Body of pancreas (tissue), 4 donors: ENCODE measurements at regions not wholly inside any gene's neighbourhood (a gene's known extent, or its start where the extent isn't known, plus 50 kb on each side); places are given as distances from the start of the nearest gene placed in this dataset.
A peak's percentile ranks its signal among the peaks of the same experiment; 100 is the strongest.

ENCODE experiments used
- ATAC-seq: fragments of 150-250 bp; one replicate; pipeline ENCODE4 v1.9.1; 2016
- DNase-seq, 4 donors: peaks; one replicate each; pipeline ENCODE4 v3.0.0-alpha.2; 2019
- H3K27ac ChIP-seq, 4 donors: fragments of 200-600 bp; sonication (generic); 1 replicate in 3 of 4; 2 replicates in 1 of 4; pipeline versions ENCODE4 v1.5.1 to v1.6.1; 2016 to 2019; ENCODE audit warnings: mild to moderate bottlenecking in 1 of 4, mixed read lengths in 1 of 4, moderate library complexity in 1 of 4
- H3K27me3 ChIP-seq, 2 donors: fragments of 200-600 bp; sonication (generic); one replicate each; pipeline ENCODE4 v1.6.0; 2016; ENCODE audit warnings: mild to moderate bottlenecking in 1 of 2
- H3K36me3 ChIP-seq, 2 donors: fragments of 200-600 bp; sonication (generic); replicated peaks in 1 of 2; 2 replicates each; pipeline ENCODE4 v1.5.1; 2016; ENCODE audit warnings: low read depth in 2 of 2; ENCODE audit not compliant: insufficient read depth in 1 of 2
- H3K4me1 ChIP-seq: fragments of 200-600 bp; sonication (generic); one replicate; pipeline ENCODE4 v1.6.0; 2016
- H3K4me3 ChIP-seq, 2 donors: fragments of 200-600 bp; sonication (generic); 1 replicate in 1 of 2; 2 replicates in 1 of 2; pipeline ENCODE4 v1.5.1; 2016 to 2019
- H3K9me3 ChIP-seq, 3 donors: fragments of 200-600 bp; sonication (generic); 1 replicate in 2 of 3; 2 replicates in 1 of 3; pipeline ENCODE4 v1.5.1; 2016
- POLR2A ChIP-seq, 3 donors: fragments of 450-650 bp; IDR thresholded peaks; one replicate each; pipeline ENCODE4 v1.6.1; 2016; ENCODE audit warnings: antibody characterized with exemption in 3 of 3, mild to moderate bottlenecking in 2 of 3
- WGBS, 2 donors: methylation state at CpG; one replicate each; pipeline ENCODE4 v1.1.5; 2017; 5-methylcytosine and 5-hydroxymethylcytosine counted together
- intact Hi-C: fragments of 100-400 bp; cut with DNase I; formaldehyde crosslinking; loops from one replicate; pipeline ENCODE4 v1.15.1; 2023
- TF ChIP-seq, protein P1 (sequence below), 7 experiments: fragments of 450-650 bp in 4 of 7; fragments of 200-600 bp in 3 of 7; sonication (generic) in 3 of 7; IDR thresholded peaks; one replicate each; pipeline ENCODE4 v1.5.1; 2016 to 2019; ENCODE audit warnings: antibody characterized with exemption in 7 of 7

DNA sequence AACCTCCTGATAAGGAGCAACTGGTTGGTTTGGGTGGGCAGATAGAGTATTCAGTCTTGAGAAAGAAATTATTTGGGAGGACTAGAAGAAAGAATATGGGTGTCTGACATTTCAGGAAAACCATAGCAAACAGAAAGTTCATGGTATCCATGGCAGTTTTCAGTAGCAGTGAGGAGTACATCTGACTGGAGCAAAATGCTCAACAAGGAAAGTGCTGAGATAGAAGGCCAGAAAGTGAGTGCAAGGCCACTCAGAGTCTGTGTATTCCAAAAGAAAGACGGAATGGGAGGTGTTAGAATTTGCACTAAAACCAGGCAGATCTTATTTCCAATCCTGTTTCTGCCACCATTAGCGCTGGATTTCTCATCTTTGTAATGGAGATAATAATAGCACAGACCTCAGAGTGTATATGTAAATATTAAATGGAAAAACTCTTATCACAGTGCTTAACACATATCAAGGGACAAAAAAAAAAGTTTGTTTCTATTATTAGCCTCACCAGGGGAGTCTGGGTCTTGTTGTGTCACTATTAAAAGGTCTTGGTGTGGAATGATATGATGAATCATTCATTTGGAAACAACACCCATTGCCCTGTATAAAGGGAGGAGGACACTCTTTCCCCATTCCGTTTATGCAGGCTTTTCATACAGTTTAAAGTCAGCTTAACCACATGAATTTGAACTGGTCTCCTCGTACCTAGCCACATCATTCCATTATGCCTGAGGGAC, 349.8 kb downstream of the IPO8 start:
- WGBS, 2 donors: 53 to 55% methylated on average over 4 of the region's 4 CpGs

DNA sequence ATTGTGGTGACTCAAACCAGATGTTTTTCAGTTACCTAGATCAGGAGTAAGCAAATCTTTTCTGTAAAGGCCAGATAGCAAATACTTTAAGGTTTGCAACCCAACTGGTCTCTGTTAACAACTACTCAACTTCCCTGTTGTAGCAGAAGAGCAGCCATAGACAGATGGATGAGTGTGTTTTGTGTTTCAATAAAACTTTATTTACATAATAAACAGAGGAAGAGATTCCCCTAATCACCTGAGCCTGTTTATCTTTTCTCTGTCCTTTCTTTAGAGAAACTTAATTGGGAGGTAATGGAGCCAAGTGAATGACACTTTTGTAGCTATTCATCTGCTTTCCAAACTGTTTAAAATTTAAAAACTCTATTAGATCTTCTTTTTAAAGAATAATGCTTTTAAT, 365.1 kb downstream of the IPO8 start:
- Histone ChIP-seq H3K9me3 (no peaks in the 10 kb centered on the region), H3K27ac (no peak overlapping the region), H3K4me1 (no peaks in the 10 kb centered on the region), H3K27me3 (no peaks in the 10 kb centered on the region), H3K36me3 (no peaks in the 10 kb centered on the region), H3K4me3 (no peak overlapping the region)
- intact Hi-C loops: no loop called here
- ATAC-seq (no peak), DNase-seq (no peak)
- TF ChIP-seq POLR2A (IDR thresholded peaks at IDR 0.05): no peak
- TF ChIP-seq, protein P1, sequence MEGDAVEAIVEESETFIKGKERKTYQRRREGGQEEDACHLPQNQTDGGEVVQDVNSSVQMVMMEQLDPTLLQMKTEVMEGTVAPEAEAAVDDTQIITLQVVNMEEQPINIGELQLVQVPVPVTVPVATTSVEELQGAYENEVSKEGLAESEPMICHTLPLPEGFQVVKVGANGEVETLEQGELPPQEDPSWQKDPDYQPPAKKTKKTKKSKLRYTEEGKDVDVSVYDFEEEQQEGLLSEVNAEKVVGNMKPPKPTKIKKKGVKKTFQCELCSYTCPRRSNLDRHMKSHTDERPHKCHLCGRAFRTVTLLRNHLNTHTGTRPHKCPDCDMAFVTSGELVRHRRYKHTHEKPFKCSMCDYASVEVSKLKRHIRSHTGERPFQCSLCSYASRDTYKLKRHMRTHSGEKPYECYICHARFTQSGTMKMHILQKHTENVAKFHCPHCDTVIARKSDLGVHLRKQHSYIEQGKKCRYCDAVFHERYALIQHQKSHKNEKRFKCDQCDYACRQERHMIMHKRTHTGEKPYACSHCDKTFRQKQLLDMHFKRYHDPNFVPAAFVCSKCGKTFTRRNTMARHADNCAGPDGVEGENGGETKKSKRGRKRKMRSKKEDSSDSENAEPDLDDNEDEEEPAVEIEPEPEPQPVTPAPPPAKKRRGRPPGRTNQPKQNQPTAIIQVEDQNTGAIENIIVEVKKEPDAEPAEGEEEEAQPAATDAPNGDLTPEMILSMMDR (IDR thresholded peaks at IDR 0.05): no peak

More for the DNA sequence above, 349.8 kb downstream of the IPO8 start:
- H3K27me3 ChIP-seq: no peaks in the 10 kb centered on the region
- no peaks in the 10 kb centered on the region for H3K4me1 ChIP-seq
- no peak overlapping the region for H3K27ac ChIP-seq
- no peak for DNase-seq
- H3K36me3 ChIP-seq: no peaks in the 10 kb centered on the region
- intact Hi-C loops: no loop called here
- no peak overlapping the region for H3K4me3 ChIP-seq
- TF ChIP-seq, protein P1 (IDR thresholded peaks at IDR 0.05): no peak
- ATAC-seq: no peak
- H3K9me3 ChIP-seq: no peaks in the 10 kb centered on the region

DNA sequence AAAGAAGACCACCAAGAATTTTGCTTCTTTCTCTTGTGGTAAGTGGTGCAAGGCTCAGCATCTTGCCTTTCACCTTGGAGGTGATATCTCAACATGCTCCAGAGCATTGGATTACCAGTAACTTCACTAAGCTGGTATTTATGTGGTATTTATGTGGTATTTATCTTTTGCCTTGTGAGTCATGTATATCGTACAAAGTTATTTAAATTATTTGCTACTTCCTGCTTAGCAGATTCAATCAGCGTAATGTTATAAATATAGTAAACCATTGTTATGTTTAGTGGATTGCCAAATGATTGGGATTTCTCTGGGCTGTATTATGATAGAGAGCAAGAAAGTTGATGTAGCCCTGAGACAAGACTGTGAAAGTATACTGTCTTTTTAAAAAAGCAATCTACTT, 366.4 kb downstream of the IPO8 start:
- H3K27me3 ChIP-seq: no peaks in the 10 kb centered on the region
- no peak for DNase-seq
- ATAC-seq: no peak
- 84 to 85% methylated on average over 2 of the region's 2 CpGs for WGBS, 2 donors
- TF ChIP-seq POLR2A (IDR thresholded peaks at IDR 0.05): no peak
- TF ChIP-seq, protein P1 (IDR thresholded peaks at IDR 0.05): no peak
- H3K36me3 ChIP-seq: no peaks in the 10 kb centered on the region
- no peak overlapping the region for H3K27ac ChIP-seq
- H3K4me3 ChIP-seq: no peak overlapping the region
- H3K9me3 ChIP-seq: no peaks in the 10 kb centered on the region
- intact Hi-C loops: no loop called here
- H3K4me1 ChIP-seq: no peaks in the 10 kb centered on the region

DNA sequence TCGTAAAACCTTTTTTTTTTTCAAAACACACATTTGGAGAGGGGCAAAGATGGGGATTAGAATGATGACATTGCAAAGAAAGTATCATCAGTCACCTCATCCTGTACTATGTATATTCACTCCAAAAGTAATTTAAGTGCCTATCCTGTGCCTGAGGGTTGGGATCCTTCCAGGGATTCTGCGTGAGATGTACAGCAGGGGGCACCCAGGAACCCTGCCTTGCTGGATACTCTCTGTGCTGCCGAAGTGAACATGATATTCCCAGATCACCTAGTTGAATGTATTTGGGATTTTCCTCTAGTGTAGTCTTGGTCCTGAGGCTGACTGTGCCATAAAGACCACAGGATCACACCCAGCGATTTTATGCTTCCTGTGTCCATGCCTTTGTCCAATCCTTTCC, 372.7 kb downstream of the IPO8 start:
- peak in 1 of 4 donors; percentile 22 for DNase-seq
- no peak overlapping the region for H3K4me3 ChIP-seq
- no peaks in the 10 kb centered on the region for H3K4me1 ChIP-seq
- no peaks in the 10 kb centered on the region for H3K27me3 ChIP-seq
- H3K9me3 ChIP-seq: no peaks in the 10 kb centered on the region
- 39 to 55% methylated on average over 4 of the region's 4 CpGs for WGBS, 2 donors
- intact Hi-C loops: no loop called here
- no peak for ATAC-seq
- H3K36me3 ChIP-seq: no peaks in the 10 kb centered on the region
- no peak for TF ChIP-seq POLR2A (IDR thresholded peaks at IDR 0.05)
- TF ChIP-seq, protein P1 (IDR thresholded peaks at IDR 0.05): peak in 2 of 7 experiments; percentile 18 to 20
- no peak overlapping the region for H3K27ac ChIP-seq

DNA sequence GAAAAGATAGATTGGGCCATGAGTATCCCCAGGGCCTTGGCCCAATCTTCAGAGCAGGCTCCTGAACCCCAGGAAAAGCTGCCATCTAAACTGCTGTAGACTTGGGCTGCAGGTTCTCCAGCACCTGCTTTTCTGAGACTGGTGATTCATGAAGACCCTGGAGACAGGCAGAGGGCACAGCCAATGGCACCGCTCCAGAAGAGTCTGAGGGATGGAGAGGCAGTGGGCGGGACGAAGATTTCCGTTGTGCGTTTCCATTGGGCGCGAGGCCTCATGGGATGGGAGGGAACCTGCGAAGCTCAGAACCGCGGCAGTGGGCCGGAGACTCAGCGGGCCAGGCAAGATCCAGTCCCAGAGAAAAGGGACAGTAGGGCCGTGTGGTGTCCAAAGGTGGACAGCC, 375.1 kb downstream of the IPO8 start:
- TF ChIP-seq, protein P1 (IDR thresholded peaks at IDR 0.05): no peak
- TF ChIP-seq POLR2A (IDR thresholded peaks at IDR 0.05): no peak
- no peaks in the 10 kb centered on the region for H3K27me3 ChIP-seq
- intact Hi-C loops: no loop called here
- no peak overlapping the region for H3K27ac ChIP-seq
- H3K4me3 ChIP-seq: no peak overlapping the region
- no peaks in the 10 kb centered on the region for H3K4me1 ChIP-seq
- H3K36me3 ChIP-seq: no peaks in the 10 kb centered on the region
- no peak for DNase-seq
- ATAC-seq: no peak
- 90 to 93% methylated on average over 13 of the region's 13 CpGs for WGBS, 2 donors
- H3K9me3 ChIP-seq: no peaks in the 10 kb centered on the region
